Sigmoid colon (tissue), 6 donors: ENCODE measurements at regions not wholly inside any gene's neighbourhood (a gene's known extent, or its start where the extent isn't known, plus 50 kb on each side); places are given as distances from the start of the nearest gene placed in this dataset.

Experiments
- DNase-seq: peaks from one replicate; pipeline ENCODE4 v3.0.0-alpha.2; 2019
- H3K27ac ChIP-seq, 4 donors: fragments of 200-600 bp; sonication (generic); one replicate each; pipeline ENCODE4 v1.5.1; 2016 to 2019; ENCODE audit warnings: mild to moderate bottlenecking in 1 of 4
- H3K27me3 ChIP-seq, 3 donors: fragments of 200-600 bp; sonication (generic); one replicate each; pipeline ENCODE4 v1.5.1; 2019; ENCODE audit warnings: mild to moderate bottlenecking in 1 of 3
- H3K36me3 ChIP-seq, 4 donors: fragments of 200-600 bp; sonication (generic); one replicate each; pipeline ENCODE4 v1.5.1; 2016 to 2019
- H3K4me1 ChIP-seq, 4 donors: fragments of 200-600 bp; sonication (generic); one replicate each; pipeline ENCODE4 v1.5.1; 2017 to 2019
- H3K4me3 ChIP-seq, 4 donors: fragments of 200-600 bp; sonication (generic); one replicate each; pipeline ENCODE4 v1.5.1; 2017 to 2019; ENCODE audit warnings: mild to moderate bottlenecking in 2 of 4, moderate library complexity in 1 of 4
- H3K9me3 ChIP-seq, 4 donors: fragments of 200-600 bp in 3 of 4; sonication (generic) in 3 of 4; one replicate each; pipeline versions ENCODE4 v1.5.1 to v1.6.1; 2013 to 2019
- CTCF ChIP-seq, 4 experiments: fragments of 450-650 bp in 3 of 4; fragments of 200-600 bp in 1 of 4; IDR thresholded peaks; one replicate each; pipeline ENCODE4 v1.5.1; 2016 to 2019; ENCODE audit warnings: antibody characterized with exemption in 4 of 4, mild to moderate bottlenecking in 3 of 4, moderate library complexity in 2 of 4
- EP300 ChIP-seq, 4 donors: sonication (generic); formaldehyde crosslinking; IDR thresholded peaks; one replicate each; pipeline ENCODE4 v1.6.1; 2017; ENCODE audit warnings: antibody characterized with exemption in 4 of 4
- POLR2A ChIP-seq, 2 donors: fragments of 450-650 bp; IDR thresholded peaks; one replicate each; pipeline ENCODE4 v1.6.1; 2016; ENCODE audit warnings: antibody characterized with exemption in 2 of 2, mild to moderate bottlenecking in 2 of 2, moderate library complexity in 2 of 2
- POLR2AphosphoS5 ChIP-seq, 4 donors: sonication (generic); formaldehyde crosslinking; IDR thresholded peaks; one replicate each; pipeline ENCODE4 v1.6.1; 2017; ENCODE audit warnings: antibody characterized with exemption in 4 of 4
- WGBS, 2 donors: extraction: QIAGEN DNeasy Blood & Tissue Kit; methylation state at CpG; one replicate each; pipeline ENCODE4 v1.1.7; 2013; 5-methylcytosine and 5-hydroxymethylcytosine counted together
- intact Hi-C: fragments of 100-400 bp; cut with DNase I; formaldehyde crosslinking; loops from one replicate; pipeline ENCODE4 v1.15.1; 2023
- donor health status: healthy with polysubstance abuse.
- donor health status: healthy.

- H3K9me3 ChIP-seq = no peaks in the 10 kb centered on the region
- no peaks in the 10 kb centered on the region for H3K36me3 ChIP-seq
- WGBS, 2 donors = 87 to 90% methylated on average over 7 of the region's 7 CpGs
- DNase-seq = no peak
- intact Hi-C loops = no loop called here
- H3K4me3 ChIP-seq = no peak overlapping the region
- H3K4me1 ChIP-seq = peaks cover 0 to 24% (median 6%) of the 10 kb centered on the region in 4 donors
- H3K27ac ChIP-seq = no peak overlapping the region
- no peaks in the 10 kb centered on the region for H3K27me3 ChIP-seq
- no peak for TF ChIP-seq POLR2AphosphoS5 (IDR thresholded peaks at IDR 0.05)
- TF ChIP-seq CTCF (IDR thresholded peaks at IDR 0.05) = no peak
- TF ChIP-seq POLR2A (IDR thresholded peaks at IDR 0.05) = no peak
- no peak for TF ChIP-seq EP300 (IDR thresholded peaks at IDR 0.05)
Measured at GRCh38 chr10:44779511-44779910, 131.6 kb upstream of the TMEM72 start.

GRCh38 chr10:44780426-44780825 lies 130.7 kb upstream of the TMEM72 start:
- H3K36me3 ChIP-seq = no peaks in the 10 kb centered on the region
- H3K4me3 ChIP-seq = no peak overlapping the region
- no peaks in the 10 kb centered on the region for H3K9me3 ChIP-seq
- 85% methylated on average over 2 of the region's 2 CpGs for WGBS, 2 donors
- H3K27ac ChIP-seq = no peak overlapping the region
- H3K4me1 ChIP-seq = peaks cover 0 to 14% (median 3%) of the 10 kb centered on the region in 4 donors
- no peak for DNase-seq
- intact Hi-C loops = no loop called here
- TF ChIP-seq CTCF (IDR thresholded peaks at IDR 0.05) (no peak), POLR2AphosphoS5 (IDR thresholded peaks at IDR 0.05) (no peak), POLR2A (IDR thresholded peaks at IDR 0.05) (no peak), EP300 (IDR thresholded peaks at IDR 0.05) (no peak)
- H3K27me3 ChIP-seq = no peaks in the 10 kb centered on the region

- TF ChIP-seq POLR2A (IDR thresholded peaks at IDR 0.05) = no peak
- no peak for TF ChIP-seq EP300 (IDR thresholded peaks at IDR 0.05)
- TF ChIP-seq CTCF (IDR thresholded peaks at IDR 0.05) = no peak
- TF ChIP-seq POLR2AphosphoS5 (IDR thresholded peaks at IDR 0.05) = no peak
- no peak overlapping the region for H3K4me3 ChIP-seq
- intact Hi-C loops = no loop called here
- H3K27ac ChIP-seq = no peak overlapping the region
- peaks cover 0 to 7% (median 3%) of the 10 kb centered on the region in 4 donors for H3K4me1 ChIP-seq
- no peak for DNase-seq
- H3K36me3 ChIP-seq = no peaks in the 10 kb centered on the region
- H3K27me3 ChIP-seq = no peaks in the 10 kb centered on the region
- no peaks in the 10 kb centered on the region for H3K9me3 ChIP-seq
Measured at GRCh38 chr10:44781131-44781530, 130.0 kb upstream of the TMEM72 start.

GRCh38 chr10:44786286-44786850 lies 124.8 kb upstream of the TMEM72 start:
- H3K4me1 ChIP-seq = peaks cover 0 to 34% (median 22%) of the 10 kb centered on the region in 4 donors
- no peaks in the 10 kb centered on the region for H3K36me3 ChIP-seq
- DNase-seq = no peak
- WGBS, 2 donors = 75 to 81% methylated on average over 7 of the region's 7 CpGs
- no peak overlapping the region for H3K27ac ChIP-seq
- H3K27me3 ChIP-seq = no peaks in the 10 kb centered on the region
- H3K9me3 ChIP-seq = no peaks in the 10 kb centered on the region
- TF ChIP-seq EP300 (IDR thresholded peaks at IDR 0.05) (no peak), POLR2AphosphoS5 (IDR thresholded peaks at IDR 0.05) (no peak), CTCF (IDR thresholded peaks at IDR 0.05) (no peak), POLR2A (IDR thresholded peaks at IDR 0.05) (no peak)
- intact Hi-C loops = no loop called here
- H3K4me3 ChIP-seq = no peak overlapping the region

GRCh38 chr10:44787480-44788075 lies 123.6 kb upstream of the TMEM72 start:
- H3K36me3 ChIP-seq = no peaks in the 10 kb centered on the region
- intact Hi-C loops = no loop called here
- H3K27ac ChIP-seq = peak overlapping the region in 1 of 4 donors; percentile 19
- WGBS, 2 donors = 88 to 89% methylated on average over 7 of the region's 7 CpGs
- H3K4me3 ChIP-seq = no peak overlapping the region
- no peak for DNase-seq
- H3K27me3 ChIP-seq = no peaks in the 10 kb centered on the region
- peaks cover 0 to 46% (median 34%) of the 10 kb centered on the region in 4 donors for H3K4me1 ChIP-seq
- TF ChIP-seq POLR2AphosphoS5 (IDR thresholded peaks at IDR 0.05) = peak in 2 of 4 donors; percentile 55 to 62
- TF ChIP-seq POLR2A (IDR thresholded peaks at IDR 0.05) = no peak
- no peak for TF ChIP-seq EP300 (IDR thresholded peaks at IDR 0.05)
- H3K9me3 ChIP-seq = no peaks in the 10 kb centered on the region
